K562 (cell line): ENCODE measurements at regions not wholly inside any gene's neighbourhood (a gene's known extent, or its start where the extent isn't known, plus 50 kb on each side); places are given as distances from the start of the nearest gene placed in this dataset.

ENCODE experiments used
- ATAC-seq: fragments of 200-7000 bp; cut with Tn5 transposase; 3 replicates; pipeline ENCODE4 v1.9.1; 2020; ENCODE audit warnings: moderate library complexity
- BruUV-seq: library from RNA; stranded (reverse); fragments of 400-500 nt; replicated peaks from 2 replicates; lab custom pipeline; 2021; lab: Mats Ljungman, UMichigan
- CTCF ChIA-PET: fragments of 300-600 bp; formaldehyde crosslinking; extraction: SDS; loops from one replicate; lab custom pipeline; 2021; ENCODE audit warnings: low intra/inter-chr PET ratio; lab: Yijun Ruan, JAX
- POLR2A ChIA-PET: fragments of 300-600, 350-650 bp; sonication (Branson Sonifier 250); formaldehyde crosslinking; extraction: SDS; loops from one replicate; lab custom pipeline; 2021; ENCODE audit warnings: antibody characterized with exemption, inconsistent platforms; lab: Yijun Ruan, JAX
- DNase-seq, 4 experiments: peaks; one replicate each; pipeline versions ENCODE4 v3.0.0 to v3.0.0-alpha.2; 2011 to 2018; ENCODE audit warnings: low spot score in 3 of 4, mixed read lengths in 3 of 4; ENCODE audit errors: extremely low read depth in 1 of 4
- FAIRE-seq: peaks from 2 replicates; lab custom pipeline; 2011; peaks lifted over from hg19 to GRCh38; lab: Jason Lieb, UNC
- H2AFZ ChIP-seq: 2 replicates; pipeline ENCODE4 v1.6.0; 2011; ENCODE audit warnings: low read depth, low read length, control low read depth, inconsistent platforms
- H3K27ac ChIP-seq: fragments of 200-600 bp; 3 replicates; pipeline ENCODE4 v1.8.0; 2011; ENCODE audit warnings: low read depth, mild to moderate bottlenecking, control low read depth, inconsistent platforms, low read length, moderate library complexity, mixed read lengths; ENCODE audit errors: extremely low read depth
- H3K27me3 ChIP-seq, 2 experiments: fragments of 300-600 bp in 1 of 2; 2 replicates in 1 of 2; 3 replicates in 1 of 2; pipeline versions ENCODE4 v1.6.0 to v1.8.0; 2011; ENCODE audit warnings: inconsistent platforms in 2 of 2, low read length in 2 of 2, mild to moderate bottlenecking in 1 of 2, mixed read lengths in 1 of 2, moderate library complexity in 1 of 2; ENCODE audit not compliant: control insufficient read depth in 2 of 2, insufficient read depth in 2 of 2
- H3K36me3 ChIP-seq: fragments of 300-600 bp; 3 replicates; pipeline ENCODE4 v1.8.0; 2011; ENCODE audit warnings: mild to moderate bottlenecking, low read length, inconsistent platforms; ENCODE audit not compliant: control insufficient read depth, insufficient read depth
- H3K4me1 ChIP-seq, 2 experiments: fragments of 200-600 bp in 1 of 2; replicated peaks in 1 of 2; 2 replicates in 1 of 2; 3 replicates in 1 of 2; pipeline versions ENCODE4 v1.5.1 to v1.8.0; 2011; ENCODE audit warnings: inconsistent platforms in 2 of 2, low read length in 2 of 2, mild to moderate bottlenecking in 1 of 2, mixed read lengths in 1 of 2, moderate library complexity in 1 of 2; ENCODE audit not compliant: control insufficient read depth in 2 of 2, insufficient read depth in 2 of 2
- H3K4me2 ChIP-seq: 2 replicates; pipeline ENCODE4 v1.6.1; 2011; ENCODE audit warnings: low read length, control low read depth, inconsistent platforms, mixed read lengths; ENCODE audit not compliant: insufficient read depth
- H3K4me3 ChIP-seq: fragments of 200-600 bp; sonication (generic), shearing (Covaris generic); 2 replicates; pipeline ENCODE4 v1.5.1; 2016; ENCODE audit warnings: control low read depth, inconsistent platforms
- H3K79me2 ChIP-seq: fragments of 200-600 bp; 3 replicates; pipeline ENCODE4 v1.8.0; 2011; ENCODE audit warnings: low read length, inconsistent platforms; ENCODE audit not compliant: control insufficient read depth, insufficient read depth
- H3K9ac ChIP-seq, 2 experiments: 2 replicates each; pipeline versions ENCODE4 v1.6.0 to v1.6.1; 2011; ENCODE audit warnings: low read depth in 2 of 2, low read length in 2 of 2, control low read depth in 1 of 2, inconsistent platforms in 1 of 2, mild to moderate bottlenecking in 1 of 2, mixed read lengths in 1 of 2; ENCODE audit not compliant: insufficient read depth in 1 of 2
- H3K9me1 ChIP-seq: one replicate; pipeline ENCODE4 v1.6.0; 2011; ENCODE audit warnings: inconsistent platforms, mild to moderate bottlenecking, low read length, moderate library complexity; ENCODE audit not compliant: control insufficient read depth, insufficient read depth
- H3K9me3 ChIP-seq: replicated peaks from 2 replicates; pipeline ENCODE4 v1.5.1; 2011; ENCODE audit warnings: low read depth, low read length, inconsistent platforms; ENCODE audit not compliant: control insufficient read depth, insufficient read depth
- H4K20me1 ChIP-seq: replicated peaks from 2 replicates; pipeline ENCODE4 v1.6.1; 2011; ENCODE audit warnings: low read length, inconsistent platforms, mixed read lengths; ENCODE audit not compliant: control insufficient read depth, insufficient read depth
- ARNT ChIP-seq, 2 experiments: fragments of 450-650 bp; IDR thresholded peaks; 2 replicates each; pipeline ENCODE4 v1.6.1; 2016; ENCODE audit warnings: mild to moderate bottlenecking in 1 of 2
- ELK3 ChIP-seq: fragments of 450-650 bp; formaldehyde crosslinking; IDR thresholded peaks from 2 replicates; pipeline ENCODE4 v1.4.0; 2020; ENCODE audit warnings: mild to moderate bottlenecking
- TFAM ChIP-seq: fragments of 250-450 bp; sonication (Bioruptor Pico); conservative IDR thresholded peaks from 2 replicates; pipeline ENCODE4 v1.5.0; 2021; ENCODE audit warnings: mild to moderate bottlenecking, moderate library complexity
- YBX1 ChIP-seq: fragments of 450-650 bp; IDR thresholded peaks from 2 replicates; pipeline ENCODE4 v1.7.1; 2016; ENCODE audit warnings: mild to moderate bottlenecking
- ZEB2 ChIP-seq: fragments of 450-650 bp; IDR thresholded peaks from 2 replicates; pipeline ENCODE4 v1.6.1; 2016
- whole genome bisulfite sequencing: fragments of 100-300 bp; shearing (Covaris generic); methylation state at CpG from one replicate; pipeline ENCODE4 v1.1.6; 2016; ENCODE audit warnings: low coverage, mixed read lengths; ENCODE audit not compliant: insufficient coverage; ENCODE audit errors: missing lambda C conversion rate; 5-methylcytosine and 5-hydroxymethylcytosine counted together
- in situ Hi-C: fragments of 300-500 bp; cut with MboI; formaldehyde crosslinking; loops from 4 replicates; pipeline ENCODE4 v1.15.0; 2018; ENCODE audit warnings: inconsistent platforms, mixed read lengths
- intact Hi-C: fragments of 100-400 bp; cut with micrococcal nuclease; formaldehyde crosslinking; loops from 2 replicates; pipeline ENCODE4 v1.14.2; 2022
- TF ChIP-seq, protein P1 (sequence below): fragments of 250-450 bp; sonication (Bioruptor Pico); IDR thresholded peaks from 2 replicates; pipeline ENCODE4 v1.4.0; 2020; ENCODE audit warnings: borderline replicate concordance

DNA sequence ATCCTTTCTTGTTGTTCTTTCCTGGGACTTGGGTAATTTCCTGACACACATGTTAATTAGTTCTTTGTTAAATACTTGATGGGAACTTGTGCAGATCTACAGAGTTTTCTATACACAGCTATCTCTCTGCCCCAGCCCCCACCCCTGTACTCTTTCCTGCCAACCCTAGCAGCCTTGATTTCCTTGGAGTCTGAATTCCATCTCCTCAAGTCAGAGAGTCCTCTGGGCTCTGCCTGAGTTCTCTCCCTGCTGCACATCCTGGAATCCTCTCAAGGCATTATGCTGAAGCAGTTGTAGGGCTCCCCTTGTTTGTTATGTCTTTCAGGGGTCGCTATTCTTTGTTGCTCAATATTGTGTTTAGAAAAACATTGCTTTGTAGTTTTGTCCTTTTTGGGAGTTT is 384.7 kb downstream of the RPS6KC1 start:
- DNase-seq = no peak
- Histone ChIP-seq H3K9me1 (no peaks in the 10 kb centered on the region), H3K36me3 (no peaks in the 10 kb centered on the region), H3K4me1 (no peaks in the 10 kb centered on the region), H4K20me1 (no peaks in the 10 kb centered on the region)
- WGBS = 0% methylated on average over 1 of the region's 1 CpG
- no peak for TF ChIP-seq ARNT (IDR thresholded peaks at IDR 0.05)
- TF ChIP-seq YBX1 = no peak
- no peak for TF ChIP-seq ZEB2
- TF ChIP-seq, protein P1, sequence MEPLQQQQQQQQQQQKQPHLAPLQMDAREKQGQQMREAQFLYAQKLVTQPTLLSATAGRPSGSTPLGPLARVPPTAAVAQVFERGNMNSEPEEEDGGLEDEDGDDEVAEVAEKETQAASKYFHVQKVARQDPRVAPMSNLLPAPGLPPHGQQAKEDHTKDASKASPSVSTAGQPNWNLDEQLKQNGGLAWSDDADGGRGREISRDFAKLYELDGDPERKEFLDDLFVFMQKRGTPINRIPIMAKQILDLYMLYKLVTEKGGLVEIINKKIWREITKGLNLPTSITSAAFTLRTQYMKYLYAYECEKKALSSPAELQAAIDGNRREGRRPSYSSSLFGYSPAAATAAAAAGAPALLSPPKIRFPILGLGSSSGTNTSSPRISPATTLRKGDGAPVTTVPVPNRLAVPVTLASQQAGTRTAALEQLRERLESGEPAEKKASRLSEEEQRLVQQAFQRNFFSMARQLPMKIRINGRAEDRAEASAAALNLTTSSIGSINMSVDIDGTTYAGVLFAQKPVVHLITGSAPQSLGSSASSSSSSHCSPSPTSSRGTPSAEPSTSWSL (CRISPR knock-in tag) = no peak
- TF ChIP-seq, all 486 proteins: peak for 0
- H3K4me3 ChIP-seq = no peak overlapping the region
- no peak overlapping the region for H3K9ac ChIP-seq
- H3K27me3 ChIP-seq = peaks cover 0 to 2% of the 10 kb centered on the region in 2 experiments; a peak in 2 of 5 replicates
- POLR2A ChIA-PET = interaction anchor here (1.0 to 1.2 kb wide), 2 partner anchors 12 to 237 kb away, joined by 3 read pairs; no protein-coding TSS in a partner anchor
- intact Hi-C loops (no loop called here), in situ Hi-C loops (no loop called here)
- no peak overlapping the region for H2AFZ ChIP-seq
- H3K27ac ChIP-seq = no peak overlapping the region
- H3K79me2 ChIP-seq = no peaks in the 10 kb centered on the region
- H3K4me2 ChIP-seq = no peak overlapping the region
- FAIRE-seq (no peak), ATAC-seq (no peak)
- BruUV-seq = no TSS peak
- CTCF ChIA-PET = no interaction called here
- no peaks in the 10 kb centered on the region for H3K9me3 ChIP-seq

DNA sequence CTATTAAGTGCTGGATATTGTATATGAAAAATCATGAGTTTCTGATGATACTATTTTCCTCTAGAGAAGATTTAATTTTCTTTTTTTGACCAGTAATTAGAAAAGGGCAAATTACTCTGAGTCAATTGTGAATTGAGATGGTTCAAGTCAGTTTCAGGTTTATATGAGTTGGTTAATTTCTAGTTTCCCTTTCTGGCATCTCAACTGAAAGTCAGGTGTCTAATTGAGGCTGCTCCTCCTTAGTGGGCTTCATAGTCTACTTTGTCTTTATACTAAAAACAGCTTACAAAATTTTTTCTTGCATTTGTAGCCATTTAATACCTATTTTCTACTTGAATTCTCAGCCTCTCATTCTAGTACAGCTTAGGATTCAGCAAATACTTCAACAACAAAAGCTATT is 387.3 kb downstream of the RPS6KC1 start:
- in situ Hi-C loops = no loop called here
- H3K9me3 ChIP-seq = no peaks in the 10 kb centered on the region
- H3K27me3 ChIP-seq = peaks cover 0 to 6% of the 10 kb centered on the region in 2 experiments; a peak in 1 of 5 replicates
- ChIA-PET POLR2A (no interaction called here), CTCF (no interaction called here)
- no peaks in the 10 kb centered on the region for H3K36me3 ChIP-seq
- H3K4me2 ChIP-seq = no peak overlapping the region
- H3K79me2 ChIP-seq = no peaks in the 10 kb centered on the region
- ATAC-seq = no peak
- H3K9ac ChIP-seq = no peak overlapping the region
- no peaks in the 10 kb centered on the region for H3K4me1 ChIP-seq
- no peaks in the 10 kb centered on the region for H3K9me1 ChIP-seq
- no TSS peak for BruUV-seq
- no peak overlapping the region for H3K4me3 ChIP-seq
- H2AFZ ChIP-seq = no peak overlapping the region
- no peak for FAIRE-seq
- TF ChIP-seq ELK3 (CRISPR knock-in tag) (no peak), TFAM (CRISPR knock-in tag) (no peak)
- no peak for DNase-seq
- no peak overlapping the region for H3K27ac ChIP-seq
- no peaks in the 10 kb centered on the region for H4K20me1 ChIP-seq
- intact Hi-C loops = no loop called here
